Sciatic nerve (tissue), 2 donors: ENCODE measurements at regions not wholly inside any gene's neighbourhood (a gene's known extent, or its start where the extent isn't known, plus 50 kb on each side); places are given as distances from the start of the nearest gene placed in this dataset.

ENCODE experiments used
- ATAC-seq: fragments of 200-7000 bp; cut with Tn5 transposase; one replicate; pipeline ENCODE4 v1.9.1; 2020; ENCODE audit warnings: mild to moderate bottlenecking, moderate library complexity
- DNase-seq: peaks from one replicate; pipeline ENCODE4 v3.0.0-alpha.2; 2020; ENCODE audit warnings: low spot score
- intact Hi-C: fragments of 100-400 bp; cut with DNase I; formaldehyde crosslinking; loops from one replicate; pipeline ENCODE4 v1.14.2; 2022
- donor health status: DM: no; HTN: no; CAD: no.
- donor health status: DM: no; HTN: no; CAD: no.

DNA sequence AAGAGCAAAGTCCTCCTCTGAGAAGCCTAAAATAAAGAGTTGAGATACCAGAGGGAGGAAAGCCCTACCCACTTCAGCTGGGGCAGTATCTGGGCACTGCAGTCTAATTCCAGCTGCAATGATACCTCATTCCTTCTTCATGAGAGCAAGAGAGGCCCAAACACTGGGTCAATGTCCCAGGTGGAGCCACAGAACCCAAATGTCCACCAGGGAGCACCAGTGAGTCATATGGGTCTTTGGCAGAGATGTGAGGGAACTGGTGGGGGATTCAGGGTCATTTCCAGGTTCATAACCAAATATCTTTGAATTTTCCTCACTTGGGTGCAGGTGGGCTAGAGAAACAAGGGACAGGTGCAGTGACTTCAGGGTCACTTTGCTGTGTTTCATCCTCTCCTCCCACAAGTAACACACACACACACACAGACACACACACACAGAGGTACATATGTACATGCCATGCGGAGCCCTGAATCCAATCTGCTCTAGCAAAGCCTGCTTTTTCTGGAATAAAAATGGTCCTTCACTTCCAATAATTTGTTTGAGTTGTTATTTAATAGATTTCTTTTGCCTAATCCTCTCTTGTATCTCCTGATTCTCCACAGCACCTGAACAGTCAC lies 585.4 kb downstream of the SOX6 start:
- intact Hi-C loops, result no loop called here
- no peak for DNase-seq

DNA sequence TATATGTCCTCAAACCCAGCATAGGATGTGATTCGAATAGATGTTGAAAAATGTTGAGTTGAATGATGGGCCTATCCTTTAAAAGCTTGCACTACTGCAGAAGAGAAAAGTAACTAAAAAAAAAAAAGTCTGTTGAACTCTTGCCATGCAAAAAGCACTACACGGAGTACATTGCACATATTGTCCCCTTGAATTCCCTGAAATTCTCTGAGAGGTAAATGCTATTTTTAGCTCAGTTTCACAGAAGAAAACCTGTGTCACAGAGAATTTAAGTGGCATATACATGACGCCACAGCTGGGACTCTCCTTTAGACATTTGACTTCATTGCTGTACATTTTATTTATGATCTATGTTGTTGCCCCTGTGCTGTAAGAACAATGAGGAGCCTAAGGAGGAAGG lies 583.8 kb downstream of the SOX6 start:
- intact Hi-C loops, result no loop called here
- ATAC-seq, result no peak

More for the DNA sequence above, 585.4 kb downstream of the SOX6 start:
- ATAC-seq, result no peak

DNA sequence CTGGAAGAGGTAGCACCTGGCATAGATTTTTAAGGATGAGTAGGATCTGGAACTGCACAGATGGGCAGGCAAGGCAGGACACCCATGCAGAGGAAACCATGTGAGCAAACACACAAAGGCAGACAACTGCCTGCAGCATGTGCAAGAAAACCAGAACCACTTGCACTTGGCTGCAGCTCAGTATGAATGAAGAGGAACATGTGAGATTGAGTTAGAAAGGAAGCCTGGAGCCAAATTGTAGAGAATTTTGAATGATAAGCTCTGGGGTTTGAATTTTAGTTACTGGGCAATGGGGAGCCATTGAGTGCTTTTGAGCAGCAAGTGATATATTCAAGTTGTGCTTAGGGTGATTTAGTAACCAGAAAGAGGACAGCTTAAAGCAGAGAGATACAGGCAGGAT lies 583.4 kb downstream of the SOX6 start:
- DNase-seq (no peak), ATAC-seq (no peak)
- intact Hi-C loops, result no loop called here

More for the DNA sequence above, 583.8 kb downstream of the SOX6 start:
- DNase-seq, result no peak

DNA sequence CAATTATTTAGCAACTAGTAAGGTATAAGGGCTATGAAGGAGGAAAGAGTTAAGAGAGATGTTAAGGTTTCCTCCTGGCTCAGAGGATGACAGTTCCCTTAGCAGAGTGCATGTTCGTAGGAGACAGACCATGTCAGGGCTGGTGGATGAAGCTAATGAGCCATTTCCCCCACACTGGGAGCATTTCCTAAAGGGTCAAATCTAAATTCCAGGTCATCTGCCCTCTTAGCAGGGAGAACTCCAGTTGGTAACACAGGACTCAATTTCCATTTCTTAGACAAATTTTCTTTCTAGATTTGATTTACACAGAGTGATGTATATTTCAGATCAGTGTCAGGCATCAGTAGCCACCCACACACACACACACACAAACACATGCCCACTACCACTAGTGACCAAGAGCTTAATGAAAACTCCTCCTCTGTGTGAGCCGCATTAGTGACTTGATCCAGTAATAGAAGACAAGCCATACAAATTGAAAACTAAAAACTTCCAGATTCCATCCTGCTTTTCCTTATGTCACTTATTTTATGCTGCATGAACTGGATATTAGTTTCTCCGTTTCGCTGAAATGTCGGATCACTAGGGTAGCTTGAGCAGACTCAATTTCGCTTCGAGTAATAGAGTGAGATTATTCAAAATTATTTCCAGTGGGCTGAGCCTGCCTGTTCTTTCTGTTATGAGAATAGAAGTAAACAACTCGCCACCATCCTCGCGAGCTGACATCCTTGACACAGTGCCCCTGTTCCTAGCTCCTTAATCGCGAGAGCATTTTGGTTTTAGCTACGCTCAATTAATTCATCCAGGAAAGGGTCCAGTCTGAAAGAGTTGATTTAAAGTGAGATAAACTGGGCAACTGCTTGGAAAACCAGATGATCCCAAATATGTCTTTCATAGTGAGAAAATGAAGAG lies 582.6 kb downstream of the SOX6 start:
- intact Hi-C loops, result no loop called here
- no peak for DNase-seq
- no peak for ATAC-seq

DNA sequence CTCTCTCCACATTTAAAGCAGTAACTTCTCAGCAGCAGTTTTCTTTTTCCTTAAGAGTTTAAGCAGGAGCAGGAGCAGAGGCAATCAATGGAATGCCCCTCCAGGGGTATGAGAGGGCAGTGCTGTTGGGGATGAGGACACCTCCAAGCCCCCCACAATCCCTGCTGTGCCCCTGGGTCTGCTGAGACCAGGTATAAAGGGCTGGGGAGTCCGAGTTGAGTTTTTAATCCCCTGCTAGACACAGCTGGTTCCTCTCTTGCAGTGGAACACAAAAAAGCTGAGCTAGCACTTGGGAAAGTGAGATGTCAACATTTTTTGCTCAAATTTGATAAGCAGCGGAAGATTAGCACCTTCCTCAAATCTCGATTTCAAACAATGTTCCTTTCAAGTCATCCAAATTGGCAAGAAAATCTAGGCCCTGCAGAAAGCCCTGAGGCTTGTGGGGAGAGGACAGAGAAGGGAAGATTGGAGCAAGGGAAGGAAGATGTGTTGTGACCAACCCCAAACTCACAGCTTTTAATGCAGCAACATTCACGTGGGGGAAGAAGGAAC lies 581.9 kb downstream of the SOX6 start:
- ATAC-seq, result peak; percentile 44

DNA sequence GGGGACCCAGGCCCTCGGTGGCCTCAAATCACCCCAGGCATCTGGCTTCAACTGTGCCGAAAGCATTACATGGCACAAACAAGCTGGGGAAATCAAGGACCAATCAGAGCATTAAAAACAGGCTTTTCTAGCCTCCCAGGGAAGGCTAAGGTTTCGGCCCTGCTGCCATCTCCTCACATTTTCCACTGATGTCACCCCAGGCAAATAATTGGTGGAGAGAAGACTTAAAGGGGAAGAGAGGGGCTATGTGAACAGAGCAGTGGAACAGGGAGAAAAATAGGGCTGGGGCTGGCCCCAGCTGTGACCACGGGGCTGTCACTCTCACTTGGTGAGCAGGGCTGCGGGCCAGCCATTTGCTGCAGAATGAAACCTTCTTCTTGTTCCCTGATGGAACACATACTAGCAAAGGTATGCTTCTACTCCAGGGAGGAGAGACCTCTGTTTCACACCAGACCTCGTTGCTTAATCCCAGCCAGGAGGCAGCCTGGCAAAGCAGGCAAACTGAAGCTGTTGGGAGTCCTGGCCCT lies 581.3 kb downstream of the SOX6 start:
- no peak for DNase-seq
- intact Hi-C loops, result no loop called here
- peak; percentile 70 for ATAC-seq

More for the DNA sequence above, 581.9 kb downstream of the SOX6 start:
- no peak for DNase-seq
- intact Hi-C loops, result no loop called here

DNA sequence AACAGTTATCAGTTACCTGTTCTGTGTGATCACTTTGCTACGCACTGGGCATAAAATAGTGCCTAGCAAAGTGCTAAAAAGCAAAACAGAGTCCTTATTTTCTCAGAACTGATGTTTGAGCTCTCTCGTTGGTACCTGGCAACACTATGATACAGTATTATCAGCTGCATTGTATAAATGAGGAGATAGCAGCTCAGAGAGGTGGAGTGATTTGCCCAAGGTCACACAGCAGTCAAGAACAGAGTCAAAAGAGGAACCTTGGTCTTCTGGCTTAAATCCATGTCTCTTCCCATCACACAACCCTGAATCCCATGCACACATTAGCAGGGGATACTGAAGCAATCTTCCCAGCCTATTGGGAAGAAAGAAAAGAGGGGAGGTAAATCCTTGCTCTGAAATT lies 580.5 kb downstream of the SOX6 start:
- DNase-seq (no peak), ATAC-seq (no peak)
- intact Hi-C loops, result no loop called here

DNA sequence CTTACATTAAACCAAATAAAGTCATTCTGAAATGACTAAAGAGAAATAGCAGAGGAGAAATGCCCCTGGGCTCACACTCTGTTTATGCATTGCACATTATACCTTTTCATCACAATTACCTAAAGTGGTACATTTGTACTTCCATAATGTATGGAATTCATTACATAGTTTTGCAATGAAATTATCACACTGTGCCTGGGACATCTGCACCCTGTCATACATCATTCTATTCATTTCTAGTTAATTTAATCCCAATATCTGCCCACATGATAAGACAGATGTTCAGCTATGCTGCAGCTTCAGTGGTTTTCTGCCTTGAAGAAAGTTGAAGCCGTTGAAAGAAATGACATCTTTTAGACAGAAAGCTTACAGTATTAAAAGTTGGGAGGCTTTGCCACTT lies 580.0 kb downstream of the SOX6 start:
- intact Hi-C loops, result no loop called here
- DNase-seq (no peak), ATAC-seq (no peak)

DNA sequence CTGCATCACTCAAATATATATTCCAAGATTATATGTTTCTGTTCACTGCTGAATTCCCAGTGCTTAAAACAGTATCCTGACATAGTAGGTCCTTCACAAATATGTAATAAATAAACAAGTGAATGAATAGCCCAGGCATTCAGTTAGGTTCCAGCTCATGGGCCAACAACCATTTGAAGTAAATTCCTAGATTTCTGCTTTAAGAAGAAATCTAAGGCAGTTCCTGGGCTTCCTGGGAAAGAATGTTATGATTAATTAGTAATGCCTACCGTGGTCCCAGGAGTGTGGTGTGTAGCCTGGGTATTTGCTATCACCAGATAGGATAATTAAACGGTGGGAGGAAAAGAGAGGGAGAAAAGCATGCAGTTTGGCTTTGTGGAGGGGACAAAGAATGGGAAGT lies 576.8 kb downstream of the SOX6 start:
- DNase-seq (no peak), ATAC-seq (no peak)
- intact Hi-C loops, result no loop called here

DNA sequence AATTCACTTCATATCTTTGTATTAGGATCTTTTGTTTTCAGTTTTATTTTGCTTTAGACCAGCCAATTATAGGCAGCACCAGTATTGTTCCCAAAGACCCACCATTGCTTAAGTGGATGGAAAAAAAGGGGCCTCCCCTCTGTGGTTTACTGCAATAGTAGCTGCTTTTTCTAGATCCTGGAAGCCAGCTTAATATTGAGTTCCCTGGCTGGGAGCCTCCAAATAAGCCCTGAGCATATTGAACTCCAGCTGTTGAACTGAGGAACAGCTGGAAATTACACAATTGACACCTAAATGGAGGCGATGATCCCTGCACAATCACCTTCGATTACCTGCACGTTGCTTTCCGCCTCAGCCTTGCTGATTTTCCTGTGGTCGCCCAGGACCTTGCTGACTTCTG lies 576.0 kb downstream of the SOX6 start:
- intact Hi-C loops, result no loop called here
- DNase-seq, result no peak
- ATAC-seq, result no peak

DNA sequence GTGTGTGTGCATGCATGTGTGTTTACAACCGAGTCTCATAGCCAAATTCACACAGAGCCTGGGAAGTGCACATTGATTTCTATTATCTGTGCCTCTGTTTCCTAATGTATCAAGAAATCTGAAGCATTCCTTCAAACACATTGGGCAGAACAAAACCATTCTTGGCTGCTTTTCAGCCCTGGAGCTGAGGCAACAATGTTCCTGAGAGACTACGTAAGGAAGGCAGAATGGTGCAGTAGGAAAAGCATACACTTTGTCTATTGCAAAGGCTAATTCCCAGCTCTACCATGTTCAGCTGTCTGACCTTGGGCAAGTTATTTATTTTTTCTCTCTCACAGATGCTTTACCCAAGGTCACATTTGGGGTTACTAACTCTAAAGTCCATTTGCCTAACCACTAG lies 575.5 kb downstream of the SOX6 start:
- ATAC-seq, result peak; percentile 37

DNA sequence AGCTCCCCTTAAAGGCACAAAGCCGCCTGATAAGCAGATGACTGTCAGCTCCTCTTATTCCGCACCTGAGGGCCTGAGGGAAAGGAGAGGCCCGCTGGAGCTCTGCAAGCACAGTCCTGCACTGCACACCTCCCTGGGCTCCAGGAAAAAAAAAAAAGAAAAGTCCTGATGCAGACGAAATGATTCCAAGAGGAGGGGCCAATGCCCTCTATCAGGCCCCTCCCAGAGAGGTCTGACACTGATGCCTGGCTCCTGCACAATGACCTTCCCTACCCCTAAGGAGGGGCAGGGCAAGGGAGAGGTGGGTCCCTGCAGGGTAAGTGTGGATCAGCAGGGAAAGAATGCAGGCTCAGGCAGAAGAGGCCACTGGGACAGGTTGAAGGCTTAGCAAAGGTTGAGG lies 572.7 kb downstream of the SOX6 start:
- ATAC-seq (peak; percentile 27), DNase-seq (no peak)
- intact Hi-C loops, result no loop called here

More for the DNA sequence above, 575.5 kb downstream of the SOX6 start:
- intact Hi-C loops, result no loop called here
- no peak for DNase-seq

DNA sequence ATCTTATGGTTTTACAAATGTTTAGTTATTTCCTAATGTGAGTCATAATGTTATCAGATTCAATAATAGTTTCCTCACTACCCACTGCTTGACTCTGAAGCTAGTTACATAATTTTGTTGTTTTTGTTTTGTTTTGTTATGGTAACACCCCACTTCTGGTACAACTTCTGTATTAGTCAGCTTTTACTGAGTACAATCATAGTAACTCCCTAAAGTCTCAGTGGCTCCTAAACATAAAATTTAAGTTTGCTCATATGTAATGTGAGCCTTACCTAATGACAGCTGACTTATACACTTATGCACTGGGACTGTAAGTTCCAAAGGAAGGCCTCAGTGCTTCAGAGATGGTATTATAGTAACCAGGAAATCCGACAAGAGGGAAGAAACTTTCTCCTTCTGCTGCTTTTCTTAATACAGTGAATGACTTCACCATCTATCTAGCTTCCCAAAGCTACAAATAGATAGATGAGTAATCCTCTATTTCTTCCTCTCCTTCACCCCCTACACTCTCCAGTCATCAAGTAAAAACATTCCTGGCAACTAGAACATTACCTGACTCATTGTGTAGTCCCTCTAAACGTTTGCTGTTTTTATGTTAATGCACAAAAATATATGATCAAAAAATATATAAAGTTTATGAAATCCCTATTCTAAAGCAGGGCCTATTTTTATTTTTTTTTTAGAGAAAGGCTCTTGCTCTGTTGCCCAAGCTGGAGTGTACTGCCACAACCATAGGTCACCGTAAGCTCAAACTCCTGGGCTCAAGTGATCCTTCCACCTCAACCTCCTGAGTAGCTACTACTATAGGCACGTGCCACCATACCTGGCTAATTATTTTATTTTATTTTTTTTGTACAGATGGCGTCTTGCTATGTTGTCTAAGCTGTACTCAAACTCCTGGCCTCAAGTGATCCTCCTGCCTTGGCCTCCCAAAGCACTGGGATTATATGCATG lies 563.0 kb downstream of the SOX6 start:
- no peak for DNase-seq
- no peak for ATAC-seq
- intact Hi-C loops, result no loop called here

DNA sequence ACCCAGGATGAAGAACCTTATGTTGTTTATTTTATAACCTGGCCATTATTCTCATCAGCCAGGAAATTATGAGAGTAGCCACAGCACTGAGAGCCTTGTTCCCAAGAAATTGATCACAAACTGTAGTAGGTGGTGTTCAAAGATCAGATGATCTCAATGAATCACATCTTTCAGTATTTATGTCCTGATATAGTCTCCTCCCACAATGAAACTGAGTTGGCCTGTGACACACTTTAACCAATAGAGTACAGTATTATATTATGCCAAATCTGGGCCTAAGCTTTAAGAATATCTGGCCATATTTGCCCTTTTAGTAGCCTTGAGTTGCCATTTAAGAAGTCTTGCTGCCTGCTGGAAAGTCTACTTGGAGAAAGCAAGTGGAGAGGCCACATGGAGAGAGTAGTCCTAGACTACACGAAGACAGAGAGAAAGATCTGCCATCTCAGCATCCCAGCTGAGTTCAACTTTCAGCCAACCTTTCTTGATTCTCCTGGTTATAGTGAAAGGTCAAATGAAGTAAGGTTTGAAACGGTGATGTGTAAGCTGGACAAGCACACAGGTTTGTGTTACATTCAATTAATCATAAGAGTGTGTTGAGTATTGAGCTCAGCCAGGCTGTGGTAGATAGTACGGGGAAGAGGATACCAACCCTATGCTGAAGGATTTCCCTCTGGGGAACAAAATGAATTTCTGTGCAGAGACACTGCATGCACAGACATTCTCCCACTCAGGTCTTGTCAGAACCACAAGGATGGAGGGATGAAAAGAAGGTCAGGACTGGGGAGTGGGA lies 561.8 kb downstream of the SOX6 start:
- intact Hi-C loops, result no loop called here

DNA sequence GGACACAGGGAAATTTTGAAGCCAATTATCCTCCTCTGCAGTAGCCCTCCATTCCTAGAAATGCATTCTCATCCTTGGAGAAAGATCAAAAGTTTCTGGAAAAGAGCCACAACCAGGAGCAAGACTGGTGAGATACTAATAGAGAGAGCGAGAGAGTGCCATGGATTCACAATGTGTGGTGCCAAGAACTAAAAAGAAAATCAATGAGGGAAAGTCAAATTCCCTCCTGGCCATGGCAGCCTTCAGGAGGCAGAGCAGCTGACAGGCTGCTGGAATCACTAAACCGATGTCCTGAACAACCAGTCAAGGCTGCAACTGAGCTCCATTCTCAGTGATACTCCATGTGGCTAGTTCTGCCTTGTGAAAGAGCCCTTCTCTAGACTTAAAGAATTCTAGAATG lies 561.0 kb downstream of the SOX6 start:
- DNase-seq (no peak), ATAC-seq (no peak)
- intact Hi-C loops, result no loop called here

More for the DNA sequence above, 561.8 kb downstream of the SOX6 start:
- DNase-seq (no peak), ATAC-seq (no peak)

DNA sequence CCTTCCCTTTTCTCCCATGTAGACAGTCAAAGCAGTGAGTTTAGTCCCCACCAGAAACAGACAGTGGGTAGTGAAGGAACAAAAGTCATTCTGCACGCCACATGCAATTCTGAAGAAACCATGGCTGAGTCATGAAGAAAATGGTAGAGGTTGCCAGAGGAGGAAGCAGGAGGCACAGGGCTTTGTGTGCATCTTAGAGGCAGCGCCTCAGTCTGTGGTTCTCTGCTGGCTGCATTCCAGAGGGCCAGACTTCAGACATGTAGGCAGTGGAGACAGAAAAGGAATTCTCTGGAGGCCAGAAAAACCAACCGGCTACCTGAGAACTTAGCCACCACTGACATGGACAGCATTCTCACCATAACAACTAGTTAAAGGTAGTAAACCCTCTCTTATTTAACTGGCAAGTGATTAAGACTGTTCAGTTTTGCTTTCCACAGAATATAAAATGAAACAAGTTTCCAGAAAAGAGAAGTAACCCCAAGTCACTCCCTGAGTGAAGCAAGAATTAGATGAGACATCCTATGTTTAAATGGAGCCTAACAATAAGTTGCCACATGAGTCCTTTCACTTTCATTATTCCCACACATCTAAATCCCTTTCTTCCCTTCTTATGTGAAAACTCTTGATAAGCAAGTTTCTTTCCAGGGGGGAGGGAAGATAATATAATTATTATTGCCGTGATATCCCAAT lies 556.1 kb downstream of the SOX6 start:
- peak; percentile 77 for ATAC-seq
- DNase-seq, result peak; percentile 71

DNA sequence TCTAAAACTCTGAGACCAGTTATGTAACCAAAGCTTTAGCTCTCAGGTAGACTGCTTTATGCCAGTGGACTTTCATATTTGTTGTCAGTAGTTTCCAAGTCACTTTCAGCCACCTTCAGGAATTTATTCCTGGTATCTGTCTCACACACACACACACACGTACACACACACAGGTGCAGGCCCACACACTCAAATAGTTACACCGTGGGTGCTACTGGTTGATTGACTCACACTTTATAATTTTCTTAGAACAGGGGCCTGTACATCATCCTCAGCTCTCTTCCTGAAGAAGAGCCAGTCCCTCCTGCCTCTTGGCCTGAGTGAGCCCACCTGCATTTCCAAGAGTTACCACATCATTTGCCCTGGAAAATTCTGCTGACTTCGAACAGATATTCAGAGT lies 555.2 kb downstream of the SOX6 start:
- ATAC-seq (peak; percentile 16), DNase-seq (no peak)
- intact Hi-C loops, result no loop called here

More for the DNA sequence above, 556.1 kb downstream of the SOX6 start:
- intact Hi-C loops, result no loop called here

DNA sequence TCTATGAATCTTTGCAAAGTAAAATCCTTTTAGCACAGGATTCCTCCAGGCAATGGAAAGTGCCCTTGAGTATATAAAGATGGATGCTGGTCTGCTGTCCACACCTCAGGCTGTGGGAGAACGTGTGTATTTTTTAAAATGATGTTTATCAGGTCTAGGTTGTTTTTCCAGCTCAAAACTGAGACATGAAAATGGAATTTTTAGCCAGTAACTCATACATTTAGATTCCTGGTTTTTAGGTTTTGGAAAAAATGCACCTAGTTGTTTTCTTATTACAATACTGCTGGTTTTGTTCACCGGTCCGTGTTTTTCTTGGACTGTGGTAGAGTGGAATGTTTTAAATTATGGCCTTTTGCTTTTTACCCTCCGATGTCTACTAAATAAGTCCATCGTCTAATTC lies 554.7 kb downstream of the SOX6 start:
- intact Hi-C loops, result no loop called here
- ATAC-seq (peak; percentile 35), DNase-seq (no peak)
